SK-N-SH (cell line): ENCODE measurements at regions not wholly inside any gene's neighbourhood (a gene's known extent, or its start where the extent isn't known, plus 50 kb on each side); places are given as distances from the start of the nearest gene placed in this dataset.

ENCODE experiments used
- GABPA ChIP-seq: IDR thresholded peaks from 2 replicates; pipeline ENCODE4 v1.4.0; 2012; ENCODE audit warnings: low read depth, mild to moderate bottlenecking
- MEF2A ChIP-seq: IDR thresholded peaks from 2 replicates; pipeline ENCODE4 v1.4.0; 2012; ENCODE audit warnings: low read depth, borderline replicate concordance
- NRF1 ChIP-seq: IDR thresholded peaks from 2 replicates; pipeline ENCODE4 v1.6.1; 2012; ENCODE audit warnings: low read depth, mild to moderate bottlenecking, low read length
- POLR2AphosphoS5 ChIP-seq: IDR thresholded peaks from 2 replicates; pipeline ENCODE4 v1.6.1; 2012; ENCODE audit warnings: low read depth, low read length
- RCOR1 ChIP-seq: fragments of 150-350 bp; IDR thresholded peaks from 2 replicates; pipeline ENCODE4 v1.6.1; 2017; ENCODE audit warnings: antibody characterized with exemption, low read length
- RFX5 ChIP-seq: IDR thresholded peaks from 2 replicates; pipeline ENCODE4 v1.6.1; 2012; ENCODE audit warnings: mild to moderate bottlenecking, improper control_type of control experiment, low read length
- YY1 ChIP-seq: IDR thresholded peaks from 2 replicates; pipeline ENCODE4 v1.4.0; 2012; ENCODE audit warnings: low read depth, mild to moderate bottlenecking
- TF ChIP-seq, protein P1 (sequence below): fragments of 200-600 bp; sonication (generic); IDR thresholded peaks from 2 replicates; pipeline ENCODE4 v1.6.1; 2017; ENCODE audit warnings: antibody characterized with exemption, mild to moderate bottlenecking, moderate library complexity
- TF ChIP-seq, protein P2 (sequence below): IDR thresholded peaks from 2 replicates; pipeline ENCODE4 v1.4.0; 2012; ENCODE audit warnings: low read depth, borderline replicate concordance

- no peak for TF ChIP-seq POLR2AphosphoS5
- TF ChIP-seq RFX5: no peak
- TF ChIP-seq, protein P1, sequence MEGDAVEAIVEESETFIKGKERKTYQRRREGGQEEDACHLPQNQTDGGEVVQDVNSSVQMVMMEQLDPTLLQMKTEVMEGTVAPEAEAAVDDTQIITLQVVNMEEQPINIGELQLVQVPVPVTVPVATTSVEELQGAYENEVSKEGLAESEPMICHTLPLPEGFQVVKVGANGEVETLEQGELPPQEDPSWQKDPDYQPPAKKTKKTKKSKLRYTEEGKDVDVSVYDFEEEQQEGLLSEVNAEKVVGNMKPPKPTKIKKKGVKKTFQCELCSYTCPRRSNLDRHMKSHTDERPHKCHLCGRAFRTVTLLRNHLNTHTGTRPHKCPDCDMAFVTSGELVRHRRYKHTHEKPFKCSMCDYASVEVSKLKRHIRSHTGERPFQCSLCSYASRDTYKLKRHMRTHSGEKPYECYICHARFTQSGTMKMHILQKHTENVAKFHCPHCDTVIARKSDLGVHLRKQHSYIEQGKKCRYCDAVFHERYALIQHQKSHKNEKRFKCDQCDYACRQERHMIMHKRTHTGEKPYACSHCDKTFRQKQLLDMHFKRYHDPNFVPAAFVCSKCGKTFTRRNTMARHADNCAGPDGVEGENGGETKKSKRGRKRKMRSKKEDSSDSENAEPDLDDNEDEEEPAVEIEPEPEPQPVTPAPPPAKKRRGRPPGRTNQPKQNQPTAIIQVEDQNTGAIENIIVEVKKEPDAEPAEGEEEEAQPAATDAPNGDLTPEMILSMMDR: no peak
- no peak for TF ChIP-seq MEF2A
- TF ChIP-seq NRF1: no peak
- TF ChIP-seq GABPA: no peak
- TF ChIP-seq, protein P2, sequence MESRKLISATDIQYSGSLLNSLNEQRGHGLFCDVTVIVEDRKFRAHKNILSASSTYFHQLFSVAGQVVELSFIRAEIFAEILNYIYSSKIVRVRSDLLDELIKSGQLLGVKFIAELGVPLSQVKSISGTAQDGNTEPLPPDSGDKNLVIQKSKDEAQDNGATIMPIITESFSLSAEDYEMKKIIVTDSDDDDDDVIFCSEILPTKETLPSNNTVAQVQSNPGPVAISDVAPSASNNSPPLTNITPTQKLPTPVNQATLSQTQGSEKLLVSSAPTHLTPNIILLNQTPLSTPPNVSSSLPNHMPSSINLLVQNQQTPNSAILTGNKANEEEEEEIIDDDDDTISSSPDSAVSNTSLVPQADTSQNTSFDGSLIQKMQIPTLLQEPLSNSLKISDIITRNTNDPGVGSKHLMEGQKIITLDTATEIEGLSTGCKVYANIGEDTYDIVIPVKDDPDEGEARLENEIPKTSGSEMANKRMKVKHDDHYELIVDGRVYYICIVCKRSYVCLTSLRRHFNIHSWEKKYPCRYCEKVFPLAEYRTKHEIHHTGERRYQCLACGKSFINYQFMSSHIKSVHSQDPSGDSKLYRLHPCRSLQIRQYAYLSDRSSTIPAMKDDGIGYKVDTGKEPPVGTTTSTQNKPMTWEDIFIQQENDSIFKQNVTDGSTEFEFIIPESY: no peak
- TF ChIP-seq YY1: no peak
- TF ChIP-seq RCOR1: no peak
These were observed 389.8 kb downstream of the NDFIP2 start for GRCh38 chr13:79870766-79871165.
